Spleen (tissue), 11 donors: ENCODE measurements at regions not wholly inside any gene's neighbourhood (a gene's known extent, or its start where the extent isn't known, plus 50 kb on each side); places are given as distances from the start of the nearest gene placed in this dataset.

Source experiments
- DNase-seq: peaks from one replicate; pipeline ENCODE4 v3.0.0-alpha.2; 2020
- H3K27ac ChIP-seq, 8 donors: fragments of 200-600 bp; sonication (generic) in 7 of 8; 1 replicate in 4 of 8; 2 replicates in 4 of 8; pipeline versions ENCODE4 v1.5.0 to v1.8.0; 2016 to 2021; ENCODE audit warnings: inconsistent platforms in 4 of 8, mild to moderate bottlenecking in 4 of 8, moderate library complexity in 1 of 8
- H3K27me3 ChIP-seq, 7 donors: fragments of 200-600 bp; sonication (generic) in 6 of 7; replicated peaks in 1 of 7; 1 replicate in 4 of 7; 2 replicates in 3 of 7; pipeline versions ENCODE4 v1.5.0 to v1.8.0; 2016 to 2021; ENCODE audit warnings: inconsistent platforms in 3 of 7, mild to moderate bottlenecking in 1 of 7
- H3K36me3 ChIP-seq, 6 donors: fragments of 200-600 bp; sonication (generic) in 5 of 6; 1 replicate in 4 of 6; 2 replicates in 2 of 6; pipeline versions ENCODE4 v1.5.0 to v1.8.0; 2016 to 2021; ENCODE audit warnings: inconsistent platforms in 2 of 6
- H3K4me1 ChIP-seq, 6 donors: fragments of 200-600 bp; sonication (generic) in 5 of 6; 1 replicate in 3 of 6; 2 replicates in 3 of 6; pipeline versions ENCODE4 v1.5.0 to v1.8.0; 2016 to 2021; ENCODE audit warnings: inconsistent platforms in 3 of 6
- H3K4me3 ChIP-seq, 8 donors: fragments of 200-600 bp; sonication (generic) in 7 of 8; 1 replicate in 4 of 8; 2 replicates in 4 of 8; pipeline versions ENCODE4 v1.5.0 to v1.8.0; 2016 to 2021; ENCODE audit warnings: inconsistent platforms in 4 of 8, mild to moderate bottlenecking in 4 of 8, moderate library complexity in 2 of 8
- H3K9me3 ChIP-seq, 8 donors: fragments of 200-600 bp; sonication (generic) in 7 of 8; 1 replicate in 4 of 8; 2 replicates in 4 of 8; pipeline versions ENCODE4 v1.5.0 to v1.8.0; 2016 to 2021; ENCODE audit warnings: inconsistent platforms in 4 of 8
- CTCF ChIP-seq, 11 experiments: fragments of 200-600 bp in 7 of 11; fragments of 450-650 bp in 4 of 11; sonication (generic) in 4 of 11; IDR thresholded peaks in 8 of 11; conservative IDR thresholded peaks in 3 of 11; 1 replicate in 7 of 11; 2 replicates in 4 of 11; pipeline versions ENCODE4 v1.4.0 to v1.8.0; 2016 to 2021; ENCODE audit warnings: antibody characterized with exemption in 11 of 11, inconsistent platforms in 4 of 11, mild to moderate bottlenecking in 1 of 11
- POLR2A ChIP-seq, 3 donors: fragments of 450-650 bp; IDR thresholded peaks; one replicate each; pipeline ENCODE4 v1.5.1; 2017; ENCODE audit warnings: antibody characterized with exemption in 3 of 3, mild to moderate bottlenecking in 1 of 3
- POLR2AphosphoS5 ChIP-seq, 3 donors: sonication (generic); formaldehyde crosslinking; IDR thresholded peaks; one replicate each; pipeline ENCODE4 v1.5.1; 2017; ENCODE audit warnings: antibody characterized with exemption in 3 of 3
- WGBS, 5 donors: extraction: QIAGEN DNeasy Blood & Tissue Kit in 3 of 5; methylation state at CpG; one replicate each; pipeline versions ENCODE4 v1.1.5 to v1.1.7; 2013 to 2018; 5-methylcytosine and 5-hydroxymethylcytosine counted together
- intact Hi-C: fragments of 100-400 bp; cut with DNase I; formaldehyde crosslinking; loops from one replicate; pipeline ENCODE4 v1.15.0; 2023; ENCODE audit warnings: low total_unique reads
- donor health status: healthy with polysubstance abuse.
- donor health status: DM: no; HTN: no; CAD: no; lungs with moderate emphysema.
- donor health status: DM: no; HTN: no; CAD: no.
- donor health status: Bipolar disorder and iron deficiency.
- donor health status: healthy.
- donor health status: DM: no; HTN: no; CAD: no.
- donor health status: DM: yes; HTN: yes; CAD: no.

DNA sequence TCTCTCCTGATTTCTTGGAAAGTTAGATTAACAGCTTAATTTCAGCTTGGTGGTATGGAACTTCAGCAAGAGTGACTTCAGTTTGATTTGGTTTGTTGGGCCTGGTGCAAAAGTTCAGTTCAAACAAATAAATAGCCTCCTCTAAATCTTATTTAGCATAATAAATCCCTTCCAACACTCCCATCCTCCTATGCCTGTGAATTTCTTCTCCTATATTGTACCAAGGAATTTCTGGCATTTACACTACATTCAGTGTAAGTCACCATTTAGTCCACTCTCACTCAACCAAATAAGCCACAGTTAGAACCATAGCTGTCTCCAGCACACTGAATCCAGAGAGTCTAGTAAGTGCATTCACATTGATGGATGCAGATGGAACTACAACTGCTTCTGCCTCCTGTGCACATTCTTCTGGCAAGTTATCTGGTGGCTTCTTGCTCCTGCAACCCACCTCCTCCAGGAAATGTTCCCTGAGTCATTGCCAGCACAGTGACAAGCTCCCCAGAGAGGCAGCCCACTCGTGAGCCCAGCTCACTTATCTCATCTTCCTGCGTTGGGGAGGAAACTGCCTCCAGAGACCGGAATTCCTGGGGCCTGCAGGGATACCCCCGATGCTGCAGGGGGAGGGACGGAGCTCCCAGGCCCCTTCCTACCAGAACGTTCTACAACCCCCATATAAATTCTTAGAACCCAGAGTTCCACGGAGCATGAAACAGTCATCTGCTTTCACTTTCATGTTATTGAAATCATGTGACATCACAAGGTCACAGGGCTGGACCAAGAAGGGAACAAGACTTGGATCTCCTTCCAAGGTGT, 318.3 kb downstream of the PHKB start:
- H3K36me3 ChIP-seq: no peaks in the 10 kb centered on the region
- intact Hi-C loops: no loop called here
- peak overlapping the region in 7 of 8 donors; percentile 20 to 63 (median 32) for H3K4me3 ChIP-seq
- H3K4me1 ChIP-seq: peaks cover 0 to 16% (median 4%) of the 10 kb centered on the region in 6 donors
- DNase-seq: peak; percentile 73
- peak overlapping the region in 7 of 8 donors; percentile 44 to 71 (median 53) for H3K27ac ChIP-seq
- TF ChIP-seq CTCF (IDR thresholded peaks at IDR 0.05 in 8 of 11, conservative IDR thresholded peaks at IDR 0.05 in 3 of 11): no peak
- TF ChIP-seq POLR2AphosphoS5 (IDR thresholded peaks at IDR 0.05): peak in 1 of 3 donors; percentile 22
- 5 to 29% (median 7%) methylated on average over 7 of the region's 7 CpGs for WGBS, 5 donors
- H3K27me3 ChIP-seq: no peaks in the 10 kb centered on the region
- no peaks in the 10 kb centered on the region for H3K9me3 ChIP-seq

DNA sequence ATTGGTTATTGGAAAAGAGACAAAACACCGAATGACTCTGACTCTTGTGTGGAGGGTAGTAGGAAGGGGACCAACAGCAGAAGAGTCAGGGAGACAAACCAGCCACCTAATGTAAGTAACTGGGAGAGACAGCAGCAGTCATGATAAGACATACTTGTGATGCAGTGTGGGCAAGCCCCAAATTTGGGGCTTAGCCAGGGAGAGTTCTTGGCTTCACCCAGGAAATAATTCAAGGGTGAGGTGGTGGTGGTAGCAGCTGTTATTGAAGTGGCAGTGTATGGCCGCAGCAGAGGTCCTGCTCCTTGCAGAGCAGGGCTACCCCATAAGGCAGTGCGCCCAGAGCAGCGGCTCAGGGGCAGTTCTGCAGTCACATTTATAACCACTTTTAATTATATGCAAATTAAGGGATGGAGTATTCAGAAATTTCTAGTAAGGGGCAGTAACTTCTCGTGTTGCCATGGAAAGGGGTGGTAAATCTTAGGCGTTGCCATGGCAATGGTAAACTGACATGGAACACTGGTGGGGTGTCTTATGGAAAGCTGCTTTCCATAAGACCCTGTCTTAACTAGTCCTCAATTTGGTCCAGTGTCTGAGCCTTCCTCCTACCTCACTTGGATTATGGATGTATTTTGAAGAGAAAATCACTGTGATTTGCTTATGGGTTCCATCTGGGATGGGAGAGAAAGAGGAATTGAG, 317.1 kb downstream of the PHKB start:
- no peaks in the 10 kb centered on the region for H3K9me3 ChIP-seq
- H3K4me1 ChIP-seq: peaks cover 0 to 16% (median 4%) of the 10 kb centered on the region in 6 donors
- 81 to 95% (median 89%) methylated on average over 6 of the region's 6 CpGs for WGBS, 5 donors
- no peaks in the 10 kb centered on the region for H3K36me3 ChIP-seq
- H3K27ac ChIP-seq: no peak overlapping the region
- H3K4me3 ChIP-seq: no peak overlapping the region
- TF ChIP-seq POLR2A (IDR thresholded peaks at IDR 0.05) (no peak), POLR2AphosphoS5 (IDR thresholded peaks at IDR 0.05) (no peak), CTCF (IDR thresholded peaks at IDR 0.05 in 8 of 11, conservative IDR thresholded peaks at IDR 0.05 in 3 of 11) (no peak)
- intact Hi-C loops: no loop called here
- H3K27me3 ChIP-seq: no peaks in the 10 kb centered on the region
- DNase-seq: no peak

DNA sequence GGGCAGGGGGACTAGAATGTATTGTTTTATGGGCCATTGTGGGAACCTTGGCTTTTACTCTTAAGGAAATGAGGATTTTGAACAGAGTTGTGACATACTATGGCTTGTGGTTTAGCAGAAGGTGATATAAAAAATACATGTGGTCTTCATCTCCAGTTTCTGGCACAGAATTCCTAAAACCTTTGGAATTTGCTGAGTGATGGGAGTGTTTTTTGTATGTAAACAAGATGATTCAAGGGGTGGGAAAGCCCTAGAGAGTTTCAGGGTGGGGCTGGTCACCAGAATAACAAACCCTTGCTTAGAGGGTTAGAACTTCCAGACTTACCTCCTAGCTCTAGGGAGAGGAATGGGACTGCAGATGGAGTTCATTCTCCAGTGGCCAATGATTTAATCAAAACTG, 316.1 kb downstream of the PHKB start:
- no peak for TF ChIP-seq POLR2AphosphoS5 (IDR thresholded peaks at IDR 0.05)
- no peak for TF ChIP-seq CTCF (IDR thresholded peaks at IDR 0.05 in 8 of 11, conservative IDR thresholded peaks at IDR 0.05 in 3 of 11)
- no peak for TF ChIP-seq POLR2A (IDR thresholded peaks at IDR 0.05)
- Histone ChIP-seq H3K27ac (no peak overlapping the region), H3K9me3 (no peaks in the 10 kb centered on the region), H3K4me3 (no peak overlapping the region), H3K27me3 (no peaks in the 10 kb centered on the region), H3K4me1 (peaks cover 0 to 16% (median 4%) of the 10 kb centered on the region in 6 donors), H3K36me3 (no peaks in the 10 kb centered on the region)
- intact Hi-C loops: no loop called here
- no peak for DNase-seq

DNA sequence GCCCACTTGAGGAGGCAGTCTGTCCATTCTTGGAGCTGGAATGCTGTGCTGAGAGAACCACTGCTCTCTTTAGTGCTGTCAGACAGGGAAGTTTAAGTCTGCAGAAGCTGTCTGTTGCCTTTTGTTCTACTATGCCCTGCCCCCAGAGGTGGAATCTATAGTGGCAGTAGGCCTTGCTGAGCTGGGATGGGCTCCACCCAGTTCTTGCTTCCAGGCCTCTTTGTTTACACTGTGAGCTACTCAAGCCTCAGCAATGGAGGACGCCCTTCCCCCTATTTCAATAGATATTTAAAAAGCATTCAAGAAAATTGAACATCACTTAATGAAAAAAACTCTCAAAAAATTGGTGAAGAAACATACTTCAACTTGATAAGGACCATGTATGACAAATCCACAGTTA, 313.5 kb downstream of the PHKB start:
- no peak overlapping the region for H3K27ac ChIP-seq
- no peak overlapping the region for H3K4me3 ChIP-seq
- intact Hi-C loops: no loop called here
- no peak for DNase-seq
- 61 to 87% (median 79%) methylated on average over 1 of the region's 1 CpG for WGBS, 5 donors
- no peak for TF ChIP-seq POLR2A (IDR thresholded peaks at IDR 0.05)
- no peak for TF ChIP-seq POLR2AphosphoS5 (IDR thresholded peaks at IDR 0.05)
- TF ChIP-seq CTCF (IDR thresholded peaks at IDR 0.05 in 8 of 11, conservative IDR thresholded peaks at IDR 0.05 in 3 of 11): no peak
- H3K36me3 ChIP-seq: no peaks in the 10 kb centered on the region
- H3K27me3 ChIP-seq: no peaks in the 10 kb centered on the region
- H3K4me1 ChIP-seq: peaks cover 0 to 9% (median 1%) of the 10 kb centered on the region in 6 donors
- H3K9me3 ChIP-seq: no peaks in the 10 kb centered on the region
